H1 (cell line): ENCODE measurements at regions not wholly inside any gene's neighbourhood (a gene's known extent, or its start where the extent isn't known, plus 50 kb on each side); places are given as distances from the start of the nearest gene placed in this dataset.

Experiments used
- CHD7 ChIP-seq: fragments of 300-600 bp; sonication (generic); IDR thresholded peaks from 2 replicates; pipeline ENCODE4 v1.7.1; 2012; ENCODE audit warnings: low read length, moderate library complexity, mild to moderate bottlenecking, inconsistent platforms; ENCODE audit not compliant: insufficient replicate concordance

GRCh38 chr2:149819356-149819957 lies 231.9 kb upstream of the MMADHC start (continued):
- TF ChIP-seq CHD7: no peak
- TF ChIP-seq, all 59 proteins: peak for 0
